ENCODE measurements at regions not wholly inside any gene's neighbourhood (a gene's known extent, or its start where the extent isn't known, plus 50 kb on each side); places are given as distances from the start of the nearest gene placed in this dataset.

GRCh38 chr6:67073938-67074337, 1366.9 kb upstream of the EYS start:
- TF ChIP-seq HDAC2 (IDR thresholded peaks at IDR 0.05): no peak
- TF ChIP-seq E2F4 (CRISPR knock-in tag; IDR thresholded peaks at IDR 0.05; ENCODE audit: low read depth): no peak
- TF ChIP-seq SAP30 (IDR thresholded peaks at IDR 0.05; ENCODE audit: borderline replicate concordance, insufficient read depth, low read depth, low read length, poor library complexity, severe bottlenecking): no peak
- no peak for TF ChIP-seq CTCF (IDR thresholded peaks at IDR 0.05 in 2 of 3, conservative IDR thresholded peaks at IDR 0.05 in 1 of 3; ENCODE audit: insufficient read depth in 2 of 3, low read depth in 1 of 3, low read length in 3 of 3)
- TF ChIP-seq ZNF354B (CRISPR knock-in tag; IDR thresholded peaks at IDR 0.05): no peak
- no peak for TF ChIP-seq SNRNP70 (optimal IDR thresholded peaks at IDR 0.05; ENCODE audit: low read depth, low read length)
- no peak for TF ChIP-seq RFX5 (IDR thresholded peaks at IDR 0.05; ENCODE audit: low read depth, low read length)
- TF ChIP-seq RAD21 (CRISPR knock-in tag; conservative IDR thresholded peaks at IDR 0.05 in 1 of 2, IDR thresholded peaks at IDR 0.05 in 1 of 2): no peak
- TF ChIP-seq RCOR1 (IDR thresholded peaks at IDR 0.05; ENCODE audit: borderline replicate concordance in 1 of 2, low read depth in 2 of 2, low read length in 2 of 2): no peak
- TF ChIP-seq YBX1 (IDR thresholded peaks at IDR 0.05): no peak
- no peak for TF ChIP-seq ATF1 (CRISPR knock-in tag; IDR thresholded peaks at IDR 0.05)
- no peak for TF ChIP-seq ATF1 (tag; IDR thresholded peaks at IDR 0.05)
- no peak for TF ChIP-seq EP300 (IDR thresholded peaks at IDR 0.05; ENCODE audit: low read length)
- no peak for TF ChIP-seq BRD4 (IDR thresholded peaks at IDR 0.05)

All from K562 (cell line).